ENCODE measurements at regions not wholly inside any gene's neighbourhood (a gene's known extent, or its start where the extent isn't known, plus 50 kb on each side); places are given as distances from the start of the nearest gene placed in this dataset.
"Not testable (repeated sequence)": the region's sequence is repeated elsewhere in the genome, so short reads cannot be mapped to it uniquely, and the experiment has no call there.

DNA sequence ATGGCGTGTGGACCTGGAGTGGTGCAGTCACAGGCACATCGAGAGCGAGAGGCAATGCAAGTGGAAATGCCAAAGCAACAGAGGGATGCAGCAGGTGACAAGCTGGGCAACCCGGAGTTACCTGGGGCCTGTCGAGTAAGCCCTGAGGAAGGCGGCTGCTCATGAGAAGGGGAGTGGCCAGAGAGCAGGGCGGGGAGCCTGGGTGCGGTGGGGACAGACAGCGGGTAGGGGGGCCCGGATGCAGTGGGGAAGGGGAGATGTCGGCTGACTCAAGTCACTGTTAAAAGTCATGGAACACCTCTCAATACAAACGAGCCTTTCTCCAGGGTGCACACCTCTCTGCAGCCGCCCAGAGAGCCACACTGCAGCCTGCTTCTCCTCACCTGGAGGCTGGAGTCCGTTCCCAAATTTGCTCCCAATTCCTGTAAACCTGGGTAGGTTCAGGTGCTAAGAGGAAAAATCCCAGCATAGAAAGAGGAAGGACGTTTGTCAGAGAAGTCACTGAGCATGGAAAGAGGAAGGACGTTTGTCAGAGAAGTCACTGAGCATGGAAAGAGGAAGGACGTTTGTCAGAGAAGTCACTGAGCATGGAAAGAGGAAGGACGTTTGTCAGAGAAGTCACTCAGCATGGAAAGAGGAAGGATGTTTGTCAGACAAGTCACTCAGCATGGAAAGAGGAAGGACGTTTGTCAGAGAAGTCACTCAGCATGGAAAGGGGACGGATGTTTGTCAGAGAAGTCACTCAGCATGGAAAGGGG lies 71.7 kb upstream of the TWIST2 start:
- DNase-seq (ENCODE audit: extremely low read depth, insufficient read length) = no peak
- Histone ChIP-seq H3K4me3 (replicated peaks; ENCODE audit: low read depth, low read length) (no peak overlapping the region), H3K27me3 (replicated peaks; ENCODE audit: control insufficient read depth, insufficient read depth, low read length) (no peaks in the 10 kb centered on the region), H3K36me3 (ENCODE audit: control insufficient read depth, insufficient read depth, low read length) (no peaks in the 10 kb centered on the region)
- TF ChIP-seq, protein P1, sequence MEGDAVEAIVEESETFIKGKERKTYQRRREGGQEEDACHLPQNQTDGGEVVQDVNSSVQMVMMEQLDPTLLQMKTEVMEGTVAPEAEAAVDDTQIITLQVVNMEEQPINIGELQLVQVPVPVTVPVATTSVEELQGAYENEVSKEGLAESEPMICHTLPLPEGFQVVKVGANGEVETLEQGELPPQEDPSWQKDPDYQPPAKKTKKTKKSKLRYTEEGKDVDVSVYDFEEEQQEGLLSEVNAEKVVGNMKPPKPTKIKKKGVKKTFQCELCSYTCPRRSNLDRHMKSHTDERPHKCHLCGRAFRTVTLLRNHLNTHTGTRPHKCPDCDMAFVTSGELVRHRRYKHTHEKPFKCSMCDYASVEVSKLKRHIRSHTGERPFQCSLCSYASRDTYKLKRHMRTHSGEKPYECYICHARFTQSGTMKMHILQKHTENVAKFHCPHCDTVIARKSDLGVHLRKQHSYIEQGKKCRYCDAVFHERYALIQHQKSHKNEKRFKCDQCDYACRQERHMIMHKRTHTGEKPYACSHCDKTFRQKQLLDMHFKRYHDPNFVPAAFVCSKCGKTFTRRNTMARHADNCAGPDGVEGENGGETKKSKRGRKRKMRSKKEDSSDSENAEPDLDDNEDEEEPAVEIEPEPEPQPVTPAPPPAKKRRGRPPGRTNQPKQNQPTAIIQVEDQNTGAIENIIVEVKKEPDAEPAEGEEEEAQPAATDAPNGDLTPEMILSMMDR (IDR thresholded peaks at IDR 0.05; ENCODE audit: insufficient read depth, low read length, poor library complexity, severe bottlenecking) = no peak

DNA sequence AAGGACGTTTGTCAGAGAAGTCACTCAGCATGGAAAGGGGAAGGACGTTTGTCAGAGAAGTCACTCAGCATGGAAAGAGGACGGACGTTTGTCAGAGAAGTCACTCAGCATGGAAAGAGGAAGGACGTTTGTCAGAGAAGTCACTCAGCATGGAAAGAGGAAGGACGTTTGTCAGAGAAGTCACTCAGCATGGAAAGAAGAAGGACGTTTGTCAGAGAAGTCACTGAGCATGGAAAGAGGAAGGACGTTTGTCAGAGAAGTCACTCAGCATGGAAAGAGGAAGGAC lies 71.2 kb upstream of the TWIST2 start:
- H3K27me3 ChIP-seq (replicated peaks; ENCODE audit: control insufficient read depth, insufficient read depth, low read length); H3K36me3 ChIP-seq (ENCODE audit: control insufficient read depth, insufficient read depth, low read length); H3K4me3 ChIP-seq (replicated peaks; ENCODE audit: low read depth, low read length); DNase-seq (ENCODE audit: extremely low read depth, insufficient read length): not testable (repeated sequence)

DNA sequence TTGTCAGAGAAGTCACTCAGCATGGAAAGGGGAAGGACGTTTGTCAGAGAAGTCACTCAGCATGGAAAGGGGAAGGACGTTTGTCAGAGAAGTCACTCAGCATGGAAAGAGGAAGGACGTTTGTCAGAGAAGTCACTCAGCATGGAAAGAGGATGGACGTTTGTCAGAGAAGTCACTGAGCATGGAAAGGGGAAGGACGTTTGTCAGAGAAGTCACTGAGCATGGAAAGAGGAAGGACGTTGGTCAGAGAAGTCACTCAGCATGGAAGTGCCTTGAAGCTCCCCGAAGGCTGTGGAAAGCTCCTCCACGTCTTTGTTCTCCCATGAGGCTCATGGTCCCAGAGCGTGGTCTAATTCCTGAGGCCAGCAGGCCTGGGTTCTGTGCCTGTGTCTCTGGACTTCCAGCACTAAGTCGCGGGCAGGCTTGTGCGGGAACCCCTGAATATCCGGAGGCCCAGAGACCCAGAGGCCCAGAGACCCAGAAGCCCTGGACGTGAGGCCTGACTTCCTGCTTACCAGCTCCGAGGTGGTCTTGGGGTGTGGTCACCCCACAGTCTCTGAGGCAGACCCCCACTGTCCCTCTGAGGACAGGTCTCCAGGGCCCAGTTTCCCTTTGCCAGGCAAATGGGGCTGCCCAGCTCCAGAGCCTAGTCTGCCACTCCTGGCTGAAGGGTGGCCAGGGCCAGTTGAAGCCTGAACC lies 70.4 kb upstream of the TWIST2 start:
- Histone ChIP-seq H3K36me3 (ENCODE audit: control insufficient read depth, insufficient read depth, low read length) (no peaks in the 10 kb centered on the region), H3K27me3 (replicated peaks; ENCODE audit: control insufficient read depth, insufficient read depth, low read length) (no peaks in the 10 kb centered on the region), H3K4me3 (replicated peaks; ENCODE audit: low read depth, low read length) (no peak overlapping the region)
- no peak for DNase-seq (ENCODE audit: extremely low read depth, insufficient read length)
- TF ChIP-seq, protein P1 (IDR thresholded peaks at IDR 0.05; ENCODE audit: insufficient read depth, low read length, poor library complexity, severe bottlenecking) = no peak

DNA sequence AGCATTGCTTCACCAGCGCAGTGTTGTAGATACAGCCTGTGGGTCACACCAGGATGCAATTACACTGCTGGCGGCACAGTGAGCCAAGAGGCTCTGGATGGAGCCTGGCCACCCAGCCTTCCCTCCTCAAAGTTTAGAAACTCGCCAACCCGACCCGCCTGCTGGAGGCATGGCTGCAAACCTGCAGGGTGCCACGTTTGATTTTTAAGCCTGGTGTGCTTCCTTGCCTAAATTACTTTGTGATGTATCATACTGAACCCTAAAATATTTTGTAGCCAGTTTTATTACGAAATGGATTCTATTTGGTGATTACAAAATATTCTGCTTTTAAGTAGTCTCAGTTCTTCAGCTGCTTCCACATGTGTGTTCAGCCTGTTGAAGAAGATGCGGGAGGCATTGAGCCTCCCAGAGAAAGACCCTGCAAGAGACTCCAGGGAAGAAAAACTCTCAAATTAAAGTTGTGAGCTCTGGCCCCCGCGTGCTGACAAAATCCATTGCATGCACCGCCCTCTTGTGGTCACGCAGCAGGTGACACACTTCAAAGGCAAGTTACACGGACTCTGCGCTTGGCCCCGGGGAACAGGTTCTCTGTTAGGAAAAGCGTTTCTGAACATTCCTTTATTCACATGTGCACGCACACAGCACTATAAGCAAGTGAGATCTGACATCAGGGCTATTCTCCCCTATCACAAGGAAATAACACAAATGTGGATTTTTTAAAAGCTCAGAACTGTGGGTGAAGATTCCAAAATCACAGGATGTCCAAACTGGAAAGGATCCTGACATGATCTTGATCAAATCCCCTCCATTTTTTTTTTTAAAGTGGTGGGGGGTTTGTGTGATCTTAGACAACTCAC lies 63.0 kb upstream of the TWIST2 start:
- Histone ChIP-seq H3K36me3 (ENCODE audit: control insufficient read depth, insufficient read depth, low read length) (no peaks in the 10 kb centered on the region), H3K4me3 (replicated peaks; ENCODE audit: low read depth, low read length) (no peak overlapping the region), H3K27me3 (replicated peaks; ENCODE audit: control insufficient read depth, insufficient read depth, low read length) (no peaks in the 10 kb centered on the region; the same call in none of the 2 replicates)
- TF ChIP-seq, protein P1 (IDR thresholded peaks at IDR 0.05; ENCODE audit: insufficient read depth, low read length, poor library complexity, severe bottlenecking) = peak; percentile 88
- DNase-seq (ENCODE audit: extremely low read depth, insufficient read length) = no peak

DNA sequence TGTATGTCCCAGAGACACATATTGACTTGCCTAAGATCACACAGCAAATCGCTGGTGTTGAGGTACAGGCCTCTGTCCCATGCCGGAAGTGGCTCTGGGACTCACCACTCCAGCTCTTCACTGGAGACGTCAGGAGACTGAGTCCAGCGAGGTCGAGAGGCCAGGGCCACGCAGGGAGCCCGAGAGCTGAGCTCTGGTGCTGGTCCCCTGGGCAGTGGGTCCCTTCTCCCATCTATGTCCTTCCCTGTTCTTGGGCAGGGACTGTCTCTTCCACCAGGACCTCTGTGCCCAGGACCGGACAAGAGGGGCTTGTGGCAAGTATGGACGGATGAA lies 62.4 kb upstream of the TWIST2 start:
- Histone ChIP-seq H3K4me3 (replicated peaks; ENCODE audit: low read depth, low read length) (no peak overlapping the region), H3K27me3 (replicated peaks; ENCODE audit: control insufficient read depth, insufficient read depth, low read length) (no peaks in the 10 kb centered on the region; the same call in none of the 2 replicates), H3K36me3 (ENCODE audit: control insufficient read depth, insufficient read depth, low read length) (no peaks in the 10 kb centered on the region)
- TF ChIP-seq, protein P1 (IDR thresholded peaks at IDR 0.05; ENCODE audit: insufficient read depth, low read length, poor library complexity, severe bottlenecking) = no peak
- no peak for DNase-seq (ENCODE audit: extremely low read depth, insufficient read length)

DNA sequence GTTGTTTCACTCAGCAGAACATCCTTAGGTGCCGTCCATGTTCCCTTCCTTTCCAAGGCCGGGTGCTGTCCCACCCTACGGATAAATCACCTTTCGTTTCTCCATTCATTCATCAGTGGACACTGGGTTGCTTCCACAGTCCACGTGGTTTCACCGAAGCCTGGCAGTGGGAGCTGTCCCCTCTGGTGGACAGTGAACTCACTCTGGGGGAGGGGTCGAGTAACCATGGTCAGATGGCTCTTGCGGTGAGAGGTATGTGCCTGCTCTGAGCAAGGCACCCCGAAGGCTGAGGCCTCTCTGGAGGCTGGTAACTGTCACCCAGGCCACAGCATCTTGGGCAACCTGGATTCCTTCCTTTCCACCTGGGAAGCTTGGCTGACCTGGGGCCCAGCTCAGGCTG lies 61.5 kb upstream of the TWIST2 start:
- Histone ChIP-seq H3K4me3 (replicated peaks; ENCODE audit: low read depth, low read length) (no peak overlapping the region), H3K27me3 (replicated peaks; ENCODE audit: control insufficient read depth, insufficient read depth, low read length) (no peaks in the 10 kb centered on the region; the same call in none of the 2 replicates), H3K36me3 (ENCODE audit: control insufficient read depth, insufficient read depth, low read length) (no peaks in the 10 kb centered on the region)
- DNase-seq (ENCODE audit: extremely low read depth, insufficient read length) = no peak
- TF ChIP-seq, protein P1 (IDR thresholded peaks at IDR 0.05; ENCODE audit: insufficient read depth, low read length, poor library complexity, severe bottlenecking) = no peak

Measured in GM06990 (cell line).